ENCODE measurements at regions not wholly inside any gene's neighbourhood (a gene's known extent, or its start where the extent isn't known, plus 50 kb on each side); places are given as distances from the start of the nearest gene placed in this dataset.
"Not testable (repeated sequence)": the region's sequence is repeated elsewhere in the genome, so short reads cannot be mapped to it uniquely, and the experiment has no call there.

DNA sequence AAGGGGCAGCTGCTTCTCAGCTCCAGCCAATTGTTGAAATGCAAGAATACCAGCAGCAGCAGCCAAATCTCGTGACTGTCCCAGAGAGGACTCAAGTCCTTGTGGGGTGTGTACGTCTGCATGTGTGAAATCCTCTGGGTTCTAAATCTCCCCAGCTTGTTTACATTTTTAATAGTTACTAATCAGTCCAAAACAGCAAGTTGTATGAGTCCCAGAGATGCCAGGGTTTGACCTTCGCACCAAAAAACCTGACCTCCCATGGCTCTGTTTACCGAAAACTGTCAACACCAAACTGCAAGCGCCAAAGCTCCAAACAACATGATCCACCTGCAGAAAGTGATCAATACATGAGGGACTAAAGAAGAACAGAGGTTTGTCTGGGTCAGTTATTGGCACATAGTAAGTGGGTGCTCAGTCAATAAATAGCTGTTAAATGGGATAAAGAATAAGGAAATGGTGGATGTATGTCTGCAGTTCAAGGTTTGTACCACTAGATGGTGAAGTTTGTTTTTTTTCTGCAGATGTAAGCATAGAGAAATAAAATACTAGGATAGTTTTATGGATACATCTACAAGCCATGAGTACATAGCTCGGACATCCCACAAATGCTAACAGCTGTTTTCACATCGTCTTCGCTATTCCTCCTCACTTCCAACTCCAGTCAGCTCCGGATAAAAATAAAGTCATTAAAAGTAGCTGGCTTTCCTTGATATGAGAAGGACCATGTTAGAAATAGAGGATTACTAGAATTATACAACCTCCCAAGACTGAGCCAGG, 85.3 kb upstream of the ADRB2 start:
- TF ChIP-seq FOS (IDR thresholded peaks at IDR 0.05; ENCODE audit: borderline replicate concordance, insufficient read depth, low read length): no peak
- TF ChIP-seq, protein P1, sequence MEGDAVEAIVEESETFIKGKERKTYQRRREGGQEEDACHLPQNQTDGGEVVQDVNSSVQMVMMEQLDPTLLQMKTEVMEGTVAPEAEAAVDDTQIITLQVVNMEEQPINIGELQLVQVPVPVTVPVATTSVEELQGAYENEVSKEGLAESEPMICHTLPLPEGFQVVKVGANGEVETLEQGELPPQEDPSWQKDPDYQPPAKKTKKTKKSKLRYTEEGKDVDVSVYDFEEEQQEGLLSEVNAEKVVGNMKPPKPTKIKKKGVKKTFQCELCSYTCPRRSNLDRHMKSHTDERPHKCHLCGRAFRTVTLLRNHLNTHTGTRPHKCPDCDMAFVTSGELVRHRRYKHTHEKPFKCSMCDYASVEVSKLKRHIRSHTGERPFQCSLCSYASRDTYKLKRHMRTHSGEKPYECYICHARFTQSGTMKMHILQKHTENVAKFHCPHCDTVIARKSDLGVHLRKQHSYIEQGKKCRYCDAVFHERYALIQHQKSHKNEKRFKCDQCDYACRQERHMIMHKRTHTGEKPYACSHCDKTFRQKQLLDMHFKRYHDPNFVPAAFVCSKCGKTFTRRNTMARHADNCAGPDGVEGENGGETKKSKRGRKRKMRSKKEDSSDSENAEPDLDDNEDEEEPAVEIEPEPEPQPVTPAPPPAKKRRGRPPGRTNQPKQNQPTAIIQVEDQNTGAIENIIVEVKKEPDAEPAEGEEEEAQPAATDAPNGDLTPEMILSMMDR (IDR thresholded peaks at IDR 0.05; ENCODE audit: extremely low read depth in 1 of 2, insufficient read depth in 1 of 2, low read depth in 1 of 2, low read length in 2 of 2): peak; percentile 49
- no peak for TF ChIP-seq GATA2 (IDR thresholded peaks at IDR 0.05; ENCODE audit: insufficient read depth, insufficient read length, low read depth, low read length)
- TF ChIP-seq JUN (IDR thresholded peaks at IDR 0.05; ENCODE audit: borderline replicate concordance, insufficient read depth, insufficient read length, low read depth): no peak
- POLR2A ChIA-PET: no interaction called here
- Histone ChIP-seq H3K9ac (replicated peaks; ENCODE audit: extremely low read depth, insufficient read depth, low read length) (no peak overlapping the region), H3K36me3 (ENCODE audit: control insufficient read depth in 2 of 2, extremely low read depth in 1 of 2, insufficient read depth in 2 of 2, low read length in 2 of 2) (no peaks in the 10 kb centered on the region), H2AFZ (ENCODE audit: low read depth, low read length) (no peak overlapping the region), H3K4me3 (replicated peaks in 1 of 3; ENCODE audit: insufficient read depth in 1 of 3, low read depth in 1 of 3, low read length in 3 of 3) (no peak overlapping the region), H3K4me2 (ENCODE audit: insufficient read depth, low read length) (no peak overlapping the region), H3K9me1 (replicated peaks; ENCODE audit: control insufficient read depth, extremely low read depth, insufficient read depth, low read length) (no peaks in the 10 kb centered on the region), H4K20me1 (replicated peaks; ENCODE audit: control insufficient read depth, extremely low read depth, insufficient read depth, low read length) (no peaks in the 10 kb centered on the region), H3K27me3 (ENCODE audit: control insufficient read depth in 2 of 2, insufficient read depth in 2 of 2, low read length in 2 of 2) (no peaks in the 10 kb centered on the region), H3K27ac (ENCODE audit: insufficient read depth, low read depth, low read length) (no peak overlapping the region), H3K4me1 (ENCODE audit: control insufficient read depth, extremely low read depth, insufficient read depth, low read length) (no peaks in the 10 kb centered on the region), H3K79me2 (ENCODE audit: control insufficient read depth, insufficient read depth, low read length) (no peaks in the 10 kb centered on the region), H3K9me3 (replicated peaks; ENCODE audit: control insufficient read depth, insufficient read depth, low read length) (no peaks in the 10 kb centered on the region)
- peak; percentile 85 for FAIRE-seq
- peak; percentile 82 for DNase-seq (ENCODE audit: low read depth, low spot score)
- BruUV-seq (replicated peaks): no TSS peak
- CTCF ChIA-PET: interaction anchor here (0.6 to 9.7 kb wide), 78 partner anchors 8 to 1090 kb away, joined by 3 to 245 read pairs (median 5); partner anchors contain the start of gene ADRB2
- dilution Hi-C loops (cut with MboI; ENCODE audit: extremely low pct_ligation_motif_present, low sequenced_read_pairs): loop anchor here (25.0 kb wide), 1 partner anchor 371 kb away; no protein-coding TSS in a partner anchor
- intact Hi-C loops (cut with micrococcal nuclease): loop anchor here (1.0 to 5.0 kb wide), 6 partner anchors 66 to 373 kb away; no protein-coding TSS in a partner anchor

DNA sequence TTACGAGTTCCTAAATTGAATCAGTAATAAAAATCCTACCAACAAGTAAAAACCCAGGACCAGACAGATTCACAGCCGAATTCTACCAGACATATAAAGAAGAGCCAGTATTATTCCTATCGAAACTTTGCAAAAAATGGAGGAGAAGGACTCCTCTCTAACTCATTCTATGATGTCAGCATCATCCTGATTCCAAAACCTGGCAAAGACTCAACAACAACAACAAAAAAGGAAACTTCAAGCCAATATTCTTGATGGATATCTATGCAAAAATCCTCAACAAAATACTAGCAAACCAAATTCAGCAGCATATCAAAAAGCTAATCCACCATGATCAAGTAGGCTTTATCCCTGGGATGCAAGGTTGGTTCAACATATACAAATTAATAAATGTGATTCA, 84.6 kb upstream of the ADRB2 start:
- peak; percentile 22 for DNase-seq (ENCODE audit: low read depth, low spot score)
- dilution Hi-C loops (cut with MboI; ENCODE audit: extremely low pct_ligation_motif_present, low sequenced_read_pairs): loop anchor here (25.0 kb wide), 1 partner anchor 371 kb away; no protein-coding TSS in a partner anchor
- H2AFZ ChIP-seq (ENCODE audit: low read depth, low read length); H3K4me3 ChIP-seq (replicated peaks in 1 of 3; ENCODE audit: insufficient read depth in 1 of 3, low read depth in 1 of 3, low read length in 3 of 3); H3K27me3 ChIP-seq (ENCODE audit: control insufficient read depth in 2 of 2, insufficient read depth in 2 of 2, low read length in 2 of 2); H3K9ac ChIP-seq (replicated peaks; ENCODE audit: extremely low read depth, insufficient read depth, low read length); H3K9me1 ChIP-seq (replicated peaks; ENCODE audit: control insufficient read depth, extremely low read depth, insufficient read depth, low read length); H4K20me1 ChIP-seq (replicated peaks; ENCODE audit: control insufficient read depth, extremely low read depth, insufficient read depth, low read length); H3K4me1 ChIP-seq (ENCODE audit: control insufficient read depth, extremely low read depth, insufficient read depth, low read length); H3K4me2 ChIP-seq (ENCODE audit: insufficient read depth, low read length); H3K27ac ChIP-seq (ENCODE audit: insufficient read depth, low read depth, low read length); H3K9me3 ChIP-seq (replicated peaks; ENCODE audit: control insufficient read depth, insufficient read depth, low read length); H3K79me2 ChIP-seq (ENCODE audit: control insufficient read depth, insufficient read depth, low read length); H3K36me3 ChIP-seq (ENCODE audit: control insufficient read depth in 2 of 2, extremely low read depth in 1 of 2, insufficient read depth in 2 of 2, low read length in 2 of 2); BruUV-seq (replicated peaks); POLR2A ChIA-PET: not testable (repeated sequence)
- intact Hi-C loops (cut with micrococcal nuclease): loop anchor here (1.0 to 5.0 kb wide), 6 partner anchors 66 to 373 kb away; no protein-coding TSS in a partner anchor
- peak; percentile 48 for FAIRE-seq
- CTCF ChIA-PET: interaction anchor here (0.6 to 9.7 kb wide), 76 partner anchors 8 to 527 kb away, joined by 3 to 245 read pairs (median 5); partner anchors contain the start of gene ADRB2

DNA sequence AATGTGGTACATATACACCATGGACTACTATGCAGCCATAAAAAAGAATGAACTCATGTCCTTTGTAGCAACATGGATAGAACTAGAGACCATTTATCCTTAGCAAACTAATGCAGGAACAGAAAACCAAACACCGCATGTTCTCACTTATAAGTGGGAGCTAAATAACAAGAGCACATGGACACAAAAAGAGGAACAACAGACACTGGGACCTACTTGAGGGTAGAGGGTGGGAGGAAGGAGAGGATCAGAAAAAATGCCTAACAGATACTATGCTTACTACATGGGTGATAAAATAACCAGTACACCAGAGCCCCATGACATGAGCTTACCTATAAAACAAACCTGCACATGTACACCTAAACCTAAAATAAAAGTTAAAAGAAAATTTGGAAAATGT, 82.0 kb upstream of the ADRB2 start:
- H3K4me2 ChIP-seq (ENCODE audit: insufficient read depth, low read length); H3K36me3 ChIP-seq (ENCODE audit: control insufficient read depth in 2 of 2, extremely low read depth in 1 of 2, insufficient read depth in 2 of 2, low read length in 2 of 2); H3K4me3 ChIP-seq (replicated peaks in 1 of 3; ENCODE audit: insufficient read depth in 1 of 3, low read depth in 1 of 3, low read length in 3 of 3); H3K27ac ChIP-seq (ENCODE audit: insufficient read depth, low read depth, low read length); H3K4me1 ChIP-seq (ENCODE audit: control insufficient read depth, extremely low read depth, insufficient read depth, low read length); H3K9me1 ChIP-seq (replicated peaks; ENCODE audit: control insufficient read depth, extremely low read depth, insufficient read depth, low read length); H2AFZ ChIP-seq (ENCODE audit: low read depth, low read length); BruUV-seq (replicated peaks); DNase-seq (ENCODE audit: low read depth, low spot score); H4K20me1 ChIP-seq (replicated peaks; ENCODE audit: control insufficient read depth, extremely low read depth, insufficient read depth, low read length); FAIRE-seq; H3K9me3 ChIP-seq (replicated peaks; ENCODE audit: control insufficient read depth, insufficient read depth, low read length); H3K9ac ChIP-seq (replicated peaks; ENCODE audit: extremely low read depth, insufficient read depth, low read length); H3K27me3 ChIP-seq (ENCODE audit: control insufficient read depth in 2 of 2, insufficient read depth in 2 of 2, low read length in 2 of 2); H3K79me2 ChIP-seq (ENCODE audit: control insufficient read depth, insufficient read depth, low read length); POLR2A ChIA-PET: not testable (repeated sequence)
- intact Hi-C loops (cut with micrococcal nuclease) (loop anchor here (5.0 kb wide), 1 partner anchor 63 kb away; no protein-coding TSS in a partner anchor), dilution Hi-C loops (cut with MboI; ENCODE audit: extremely low pct_ligation_motif_present, low sequenced_read_pairs) (loop anchor here (25.0 kb wide), 1 partner anchor 368 kb away; no protein-coding TSS in a partner anchor)
- CTCF ChIA-PET: interaction anchor here (1.1 to 9.7 kb wide), 6 partner anchors 11 to 370 kb away, joined by 3 to 245 read pairs (median 16); no protein-coding TSS in a partner anchor
